ENCODE measurements at regions not wholly inside any gene's neighbourhood (a gene's known extent, or its start where the extent isn't known, plus 50 kb on each side); places are given as distances from the start of the nearest gene placed in this dataset.
"Not testable (repeated sequence)": the region's sequence is repeated elsewhere in the genome, so short reads cannot be mapped to it uniquely, and the experiment has no call there.

DNA sequence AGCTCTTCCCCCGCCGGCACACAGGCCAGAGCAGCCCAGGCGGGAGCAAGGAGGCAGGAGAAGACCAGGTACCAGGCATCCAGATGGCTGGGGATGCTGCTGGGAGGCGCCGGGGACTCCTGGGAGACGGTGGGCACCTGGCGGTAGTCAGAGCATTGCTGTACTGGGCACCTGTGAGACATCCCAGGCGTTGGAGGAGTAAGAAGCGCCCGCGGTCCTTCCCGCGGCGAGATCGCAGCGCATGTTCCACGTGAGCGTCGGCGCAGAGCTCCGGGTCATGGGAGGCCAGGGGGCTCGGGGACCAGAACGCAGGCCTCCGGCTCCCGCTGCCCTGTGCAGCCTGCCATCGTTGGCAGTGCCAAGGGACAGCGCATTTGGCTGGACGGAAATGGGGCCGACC is 293.7 kb upstream of the CDYL start:
- in situ Hi-C loops (cut with MboI; ENCODE audit: low sequenced_read_pairs, unreplicated experiment) = no loop called here
- DNase-seq (ENCODE audit: low spot score) = no peak
- TF ChIP-seq, protein P1, sequence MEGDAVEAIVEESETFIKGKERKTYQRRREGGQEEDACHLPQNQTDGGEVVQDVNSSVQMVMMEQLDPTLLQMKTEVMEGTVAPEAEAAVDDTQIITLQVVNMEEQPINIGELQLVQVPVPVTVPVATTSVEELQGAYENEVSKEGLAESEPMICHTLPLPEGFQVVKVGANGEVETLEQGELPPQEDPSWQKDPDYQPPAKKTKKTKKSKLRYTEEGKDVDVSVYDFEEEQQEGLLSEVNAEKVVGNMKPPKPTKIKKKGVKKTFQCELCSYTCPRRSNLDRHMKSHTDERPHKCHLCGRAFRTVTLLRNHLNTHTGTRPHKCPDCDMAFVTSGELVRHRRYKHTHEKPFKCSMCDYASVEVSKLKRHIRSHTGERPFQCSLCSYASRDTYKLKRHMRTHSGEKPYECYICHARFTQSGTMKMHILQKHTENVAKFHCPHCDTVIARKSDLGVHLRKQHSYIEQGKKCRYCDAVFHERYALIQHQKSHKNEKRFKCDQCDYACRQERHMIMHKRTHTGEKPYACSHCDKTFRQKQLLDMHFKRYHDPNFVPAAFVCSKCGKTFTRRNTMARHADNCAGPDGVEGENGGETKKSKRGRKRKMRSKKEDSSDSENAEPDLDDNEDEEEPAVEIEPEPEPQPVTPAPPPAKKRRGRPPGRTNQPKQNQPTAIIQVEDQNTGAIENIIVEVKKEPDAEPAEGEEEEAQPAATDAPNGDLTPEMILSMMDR (IDR thresholded peaks at IDR 0.05; ENCODE audit: borderline replicate concordance, control extremely low read depth, extremely low read depth, insufficient read depth, missing control alignments) = no peak

DNA sequence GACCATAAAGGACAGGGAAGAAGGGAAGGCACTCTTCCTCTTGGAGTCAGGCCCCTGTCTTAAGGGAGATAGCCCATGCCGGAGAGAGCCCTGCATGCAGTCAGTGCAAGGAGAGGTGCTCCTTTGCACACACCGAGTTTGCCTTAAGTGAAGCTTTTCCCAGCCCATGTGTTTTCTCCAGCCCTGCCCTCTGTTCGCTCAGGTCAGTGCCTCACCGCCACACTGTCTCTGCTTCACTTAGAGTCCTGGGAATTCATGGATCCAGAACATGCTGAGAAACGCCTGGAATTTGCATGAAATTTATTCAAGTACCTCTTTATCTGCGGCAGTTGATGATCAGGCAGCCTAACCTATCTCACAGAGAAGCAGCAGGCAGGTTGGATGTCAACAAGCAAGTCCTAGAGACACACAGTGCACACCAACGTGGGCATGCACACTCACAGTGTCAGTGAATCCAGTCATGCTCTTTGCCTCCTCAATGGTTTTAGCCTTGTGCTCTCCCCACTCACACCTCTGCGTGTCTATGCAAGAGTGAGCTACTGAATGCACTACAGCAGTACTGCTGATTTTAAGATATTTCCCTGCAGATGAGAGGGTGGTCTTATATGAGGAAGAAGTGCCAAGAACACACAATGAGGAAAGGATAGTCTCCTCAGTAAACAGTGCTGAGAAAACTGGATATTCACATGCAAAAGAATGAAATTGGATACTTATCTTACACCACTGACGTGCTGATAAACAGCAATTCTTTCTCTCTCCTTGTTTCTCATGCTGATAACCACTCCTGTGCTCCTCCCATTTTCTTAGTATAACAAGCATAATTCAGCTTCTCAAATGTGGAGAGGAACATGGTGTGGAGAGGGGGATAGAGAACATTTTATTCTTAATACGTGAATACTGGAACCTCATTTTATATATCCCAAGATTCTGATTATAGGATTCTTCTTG is 295.1 kb upstream of the CDYL start:
- in situ Hi-C loops (cut with MboI; ENCODE audit: low sequenced_read_pairs, unreplicated experiment) = no loop called here
- TF ChIP-seq, protein P1 (IDR thresholded peaks at IDR 0.05; ENCODE audit: borderline replicate concordance, control extremely low read depth, extremely low read depth, insufficient read depth, missing control alignments) = no peak
- DNase-seq (ENCODE audit: low spot score) = no peak

DNA sequence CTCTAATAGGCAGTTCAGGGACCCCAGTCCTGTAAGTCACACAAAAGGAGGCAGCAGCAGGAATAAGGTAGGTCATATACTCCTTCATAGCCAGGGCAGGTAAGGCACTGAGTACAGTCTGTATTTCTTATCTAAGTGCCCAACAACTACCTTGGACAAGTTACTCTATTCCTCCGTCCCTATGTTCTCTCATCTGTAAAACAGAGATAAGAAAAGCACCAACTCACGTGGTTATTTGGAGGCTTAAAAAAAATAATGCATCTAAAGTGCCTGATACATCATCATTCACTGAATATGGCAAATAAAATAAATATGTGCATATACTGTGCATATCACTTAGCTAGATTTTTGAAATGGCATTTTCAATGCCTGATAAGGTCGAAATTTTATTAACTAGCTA is 298.1 kb upstream of the CDYL start:
- in situ Hi-C loops (cut with MboI; ENCODE audit: low sequenced_read_pairs, unreplicated experiment) = no loop called here
- TF ChIP-seq, protein P1 (IDR thresholded peaks at IDR 0.05; ENCODE audit: borderline replicate concordance, control extremely low read depth, extremely low read depth, insufficient read depth, missing control alignments) = no peak
- DNase-seq (ENCODE audit: low spot score) = no peak

DNA sequence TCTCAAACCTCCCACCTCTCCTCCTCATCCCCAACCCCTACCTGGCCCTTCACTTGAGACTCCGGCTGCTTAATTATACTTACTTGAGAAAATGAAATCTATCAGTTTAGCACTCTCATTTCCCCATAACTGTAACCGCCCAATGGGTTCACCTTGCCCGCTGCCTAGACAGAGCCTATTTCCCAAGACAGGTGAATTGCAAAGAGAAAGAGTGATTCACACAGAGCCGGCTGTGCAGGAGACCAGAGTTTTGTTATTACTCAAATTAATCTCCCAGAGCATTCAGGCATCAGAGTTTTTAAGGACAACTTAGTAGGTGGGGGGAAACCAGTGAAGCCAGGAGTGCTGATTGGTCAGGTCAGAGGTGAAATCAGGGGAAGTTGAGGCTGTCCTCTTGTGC is 301.4 kb upstream of the CDYL start:
- DNase-seq (ENCODE audit: low spot score) = no peak
- TF ChIP-seq, protein P1 (IDR thresholded peaks at IDR 0.05; ENCODE audit: borderline replicate concordance, control extremely low read depth, extremely low read depth, insufficient read depth, missing control alignments) = no peak
- in situ Hi-C loops (cut with MboI; ENCODE audit: low sequenced_read_pairs, unreplicated experiment) = no loop called here

DNA sequence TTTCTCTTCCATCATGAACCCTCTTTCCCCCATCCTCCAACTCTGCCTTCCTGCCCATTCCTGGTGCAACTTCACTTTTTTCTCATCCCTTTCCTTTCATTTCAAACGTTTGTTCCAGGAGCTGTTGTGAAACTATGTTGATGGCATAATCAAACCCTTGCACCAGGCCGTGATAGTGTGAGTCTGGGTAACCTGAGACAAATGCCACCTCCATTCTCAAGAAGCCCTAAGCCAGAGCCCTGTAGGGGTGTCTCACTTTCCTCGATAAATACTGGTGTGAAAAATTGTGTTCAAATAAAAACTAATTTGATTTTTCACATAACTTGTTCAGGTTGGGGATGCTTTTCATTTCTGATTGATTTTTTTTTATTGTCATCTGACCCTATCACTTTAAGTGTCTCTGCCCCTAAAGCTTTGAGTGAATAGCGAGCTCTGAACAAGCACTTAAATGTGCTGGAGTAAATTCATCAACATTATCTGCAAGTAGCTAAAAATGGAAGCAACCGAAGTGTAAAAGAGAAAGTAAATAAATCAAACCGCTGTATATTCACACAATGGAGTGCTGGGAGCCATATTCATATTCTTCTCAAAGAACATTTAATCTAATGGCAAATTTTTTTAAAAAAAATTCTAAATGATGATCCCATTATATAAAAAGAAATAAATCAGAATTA is 303.1 kb upstream of the CDYL start:
- no peak for DNase-seq (ENCODE audit: low spot score)
- TF ChIP-seq, protein P1 (IDR thresholded peaks at IDR 0.05; ENCODE audit: borderline replicate concordance, control extremely low read depth, extremely low read depth, insufficient read depth, missing control alignments) = no peak
- in situ Hi-C loops (cut with MboI; ENCODE audit: low sequenced_read_pairs, unreplicated experiment) = no loop called here

DNA sequence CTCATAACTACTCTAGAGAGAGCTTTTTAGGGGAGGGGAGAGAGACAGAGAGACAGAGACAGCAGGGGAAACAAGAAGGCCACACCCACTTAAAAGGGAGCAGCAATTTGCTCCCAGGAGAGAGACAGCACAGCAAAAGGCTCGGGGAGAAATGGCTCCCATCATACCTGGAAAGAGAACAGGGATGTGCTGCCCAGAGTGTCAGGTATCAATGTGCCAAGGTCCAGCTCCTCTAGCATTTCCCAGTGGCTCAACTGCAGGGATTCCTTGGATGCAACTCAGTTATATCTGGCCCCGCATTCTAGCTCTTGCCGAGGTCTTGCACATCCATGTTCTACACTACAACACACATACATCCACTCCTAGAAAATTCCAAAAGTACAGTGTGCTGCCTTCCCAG is 304.0 kb upstream of the CDYL start:
- in situ Hi-C loops (cut with MboI; ENCODE audit: low sequenced_read_pairs, unreplicated experiment) = no loop called here
- DNase-seq (ENCODE audit: low spot score) = no peak
- TF ChIP-seq, protein P1 (IDR thresholded peaks at IDR 0.05; ENCODE audit: borderline replicate concordance, control extremely low read depth, extremely low read depth, insufficient read depth, missing control alignments) = no peak

DNA sequence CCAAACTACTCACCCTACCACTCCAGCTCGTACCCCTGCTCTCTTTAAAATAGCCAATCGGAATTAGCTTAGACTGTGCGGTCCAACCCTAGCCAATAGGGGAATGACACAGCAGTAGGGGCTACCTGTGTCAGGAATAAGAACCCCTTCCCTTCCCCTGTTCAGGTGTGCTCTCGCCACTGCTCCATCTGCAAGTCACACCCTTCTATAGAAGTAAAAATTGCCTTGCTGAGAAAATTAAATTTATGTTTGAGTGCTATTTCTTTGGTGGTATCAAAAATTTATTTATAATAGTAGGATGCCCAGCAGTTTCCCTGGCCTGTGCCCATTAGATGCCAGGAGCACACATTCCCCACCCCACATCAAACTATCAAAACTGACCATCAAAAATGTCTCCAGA is 304.7 kb upstream of the CDYL start:
- DNase-seq (ENCODE audit: low spot score); in situ Hi-C loops (cut with MboI; ENCODE audit: low sequenced_read_pairs, unreplicated experiment): not testable (repeated sequence)
